Activated naive CD4-positive, alpha-beta T cell treated with anti-CD3 and anti-CD28 coated beads, Interleukin-2, amount 50 U/mL, for 24 hours (primary cell): ENCODE measurements at regions not wholly inside any gene's neighbourhood (a gene's known extent, or its start where the extent isn't known, plus 50 kb on each side); places are given as distances from the start of the nearest gene placed in this dataset.
"Not testable (repeated sequence)": the region's sequence is repeated elsewhere in the genome, so short reads cannot be mapped to it uniquely, and the experiment has no call there.

Experiments
- H3K27ac Mint-ChIP-seq: one replicate; pipeline ENCODE4 v1.8.0; 2021; ENCODE audit warnings: mild to moderate bottlenecking, mixed read lengths
- H3K27me3 Mint-ChIP-seq: one replicate; pipeline ENCODE4 v1.8.0; 2021; ENCODE audit warnings: mixed read lengths
- H3K36me3 Mint-ChIP-seq: one replicate; pipeline ENCODE4 v1.8.0; 2021; ENCODE audit warnings: mixed read lengths
- H3K4me1 Mint-ChIP-seq: one replicate; pipeline ENCODE4 v1.8.0; 2021; ENCODE audit warnings: mixed read lengths
- H3K4me3 Mint-ChIP-seq: one replicate; pipeline ENCODE4 v1.8.0; 2021; ENCODE audit warnings: mild to moderate bottlenecking, mixed read lengths
- H3K9me3 Mint-ChIP-seq: one replicate; pipeline ENCODE4 v1.8.0; 2021; ENCODE audit warnings: mixed read lengths

DNA sequence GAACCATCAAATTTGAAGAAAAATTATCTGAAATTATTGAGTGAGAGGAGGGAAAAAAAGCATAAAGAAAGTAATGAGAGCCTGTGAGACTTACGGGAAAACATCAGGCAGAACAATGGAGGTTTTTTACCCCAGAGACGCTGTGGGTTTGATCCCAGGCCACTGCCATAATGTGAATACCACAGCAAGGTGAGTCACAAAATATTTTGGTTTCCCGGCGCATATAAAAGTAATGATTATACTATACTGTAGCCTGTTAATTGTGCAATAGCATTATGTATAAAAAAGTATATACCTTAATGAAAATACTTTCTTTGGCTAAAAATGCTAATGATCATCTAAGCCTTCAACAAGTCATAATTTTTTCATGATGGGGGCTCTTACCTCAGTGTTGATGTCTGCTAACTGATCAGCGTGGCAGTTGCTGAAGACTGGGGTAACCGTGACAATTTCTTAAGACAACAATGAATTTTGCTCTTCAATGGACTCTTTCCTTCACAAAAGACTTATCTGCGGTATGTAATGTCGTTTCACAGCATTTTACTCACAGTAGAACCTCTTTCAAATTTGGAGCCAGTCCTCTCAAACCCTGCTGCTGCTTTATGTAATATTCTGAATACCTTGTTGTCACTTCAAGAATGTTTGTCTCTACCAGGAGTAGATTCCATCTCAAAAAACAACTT lies 97.0 kb upstream of the FAM20C start:
- Mint-ChIP-seq H3K4me3 (no peak overlapping the region), H3K27ac (no peak overlapping the region), H3K36me3 (no peaks in the 10 kb centered on the region), H3K27me3 (peaks cover 2% of the 10 kb centered on the region), H3K9me3 (no peaks in the 10 kb centered on the region), H3K4me1 (peaks cover 4% of the 10 kb centered on the region)

DNA sequence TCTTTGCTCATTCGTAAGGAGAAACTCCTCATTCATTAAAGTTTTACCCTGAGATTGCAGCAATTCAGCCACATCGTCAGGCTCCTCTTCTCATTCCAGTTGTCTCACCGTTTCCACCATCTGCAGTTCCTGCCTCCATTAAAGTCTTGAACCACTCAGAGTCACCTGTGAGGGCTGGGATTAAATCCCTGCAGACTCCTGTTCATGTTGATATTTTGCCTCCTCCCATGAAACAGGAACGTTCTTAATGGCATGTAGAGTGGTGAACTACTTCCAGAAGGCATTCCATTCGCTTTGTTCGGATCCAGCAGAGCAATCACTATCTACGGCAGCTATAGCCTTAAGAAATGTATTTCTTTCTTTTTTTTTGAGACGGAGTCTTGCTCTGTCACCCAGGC lies 96.5 kb upstream of the FAM20C start:
- H3K27ac Mint-ChIP-seq = no peak overlapping the region
- H3K9me3 Mint-ChIP-seq = no peaks in the 10 kb centered on the region
- no peaks in the 10 kb centered on the region for H3K36me3 Mint-ChIP-seq
- H3K27me3 Mint-ChIP-seq = peaks cover 2% of the 10 kb centered on the region
- H3K4me1 Mint-ChIP-seq = no peaks in the 10 kb centered on the region
- no peak overlapping the region for H3K4me3 Mint-ChIP-seq

DNA sequence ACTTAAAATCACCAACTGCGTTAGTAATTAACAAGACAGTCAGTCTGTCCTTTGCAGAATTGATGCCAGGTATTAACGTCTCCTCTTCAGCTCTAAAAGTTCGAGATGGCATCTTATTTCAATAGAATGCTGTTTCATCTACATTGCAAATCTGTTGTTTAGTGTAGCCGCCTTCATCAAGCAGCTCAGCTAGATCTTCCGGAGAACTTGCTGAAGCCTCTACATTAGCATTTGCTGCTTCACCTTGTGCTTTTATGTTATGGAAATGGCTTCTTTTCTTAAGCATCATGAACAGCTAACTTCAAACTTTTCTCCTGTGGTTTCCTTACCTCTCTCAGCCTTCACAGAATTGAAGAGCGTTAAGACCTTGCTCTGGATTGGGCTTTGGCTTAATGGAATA lies 95.5 kb upstream of the FAM20C start:
- H3K4me1 Mint-ChIP-seq = no peaks in the 10 kb centered on the region
- H3K27ac Mint-ChIP-seq = no peak overlapping the region
- no peaks in the 10 kb centered on the region for H3K36me3 Mint-ChIP-seq
- peaks cover 2% of the 10 kb centered on the region for H3K27me3 Mint-ChIP-seq
- no peaks in the 10 kb centered on the region for H3K9me3 Mint-ChIP-seq
- H3K4me3 Mint-ChIP-seq = no peak overlapping the region

DNA sequence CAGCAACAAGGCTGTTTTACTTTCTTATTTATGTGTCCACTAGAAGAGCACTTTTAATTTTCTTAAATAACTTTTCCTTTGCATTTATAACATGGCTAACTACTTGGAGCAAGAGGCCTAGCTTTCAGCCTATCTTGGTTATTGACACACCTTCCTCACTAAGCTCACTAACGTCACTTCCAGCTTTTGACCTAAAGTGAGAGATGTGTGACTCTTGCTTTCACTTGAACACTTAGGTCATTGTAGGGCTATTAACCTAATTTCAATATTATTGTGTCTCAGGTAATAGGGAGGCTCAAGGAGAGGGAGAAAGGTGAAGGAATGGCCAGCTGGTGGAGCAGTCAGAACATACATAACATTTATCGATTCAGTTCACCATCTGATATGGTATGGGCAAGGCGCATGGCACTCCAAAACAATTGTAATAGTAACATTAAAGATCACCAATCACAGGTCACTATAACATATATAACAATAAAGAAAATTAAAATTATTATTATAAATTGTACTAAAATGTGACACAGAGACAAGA lies 95.0 kb upstream of the FAM20C start:
- peaks cover under 1% of the 10 kb centered on the region for H3K4me1 Mint-ChIP-seq
- no peaks in the 10 kb centered on the region for H3K36me3 Mint-ChIP-seq
- H3K9me3 Mint-ChIP-seq = no peaks in the 10 kb centered on the region
- H3K27me3 Mint-ChIP-seq = peaks cover 2% of the 10 kb centered on the region
- H3K4me3 Mint-ChIP-seq = no peak overlapping the region
- no peak overlapping the region for H3K27ac Mint-ChIP-seq

DNA sequence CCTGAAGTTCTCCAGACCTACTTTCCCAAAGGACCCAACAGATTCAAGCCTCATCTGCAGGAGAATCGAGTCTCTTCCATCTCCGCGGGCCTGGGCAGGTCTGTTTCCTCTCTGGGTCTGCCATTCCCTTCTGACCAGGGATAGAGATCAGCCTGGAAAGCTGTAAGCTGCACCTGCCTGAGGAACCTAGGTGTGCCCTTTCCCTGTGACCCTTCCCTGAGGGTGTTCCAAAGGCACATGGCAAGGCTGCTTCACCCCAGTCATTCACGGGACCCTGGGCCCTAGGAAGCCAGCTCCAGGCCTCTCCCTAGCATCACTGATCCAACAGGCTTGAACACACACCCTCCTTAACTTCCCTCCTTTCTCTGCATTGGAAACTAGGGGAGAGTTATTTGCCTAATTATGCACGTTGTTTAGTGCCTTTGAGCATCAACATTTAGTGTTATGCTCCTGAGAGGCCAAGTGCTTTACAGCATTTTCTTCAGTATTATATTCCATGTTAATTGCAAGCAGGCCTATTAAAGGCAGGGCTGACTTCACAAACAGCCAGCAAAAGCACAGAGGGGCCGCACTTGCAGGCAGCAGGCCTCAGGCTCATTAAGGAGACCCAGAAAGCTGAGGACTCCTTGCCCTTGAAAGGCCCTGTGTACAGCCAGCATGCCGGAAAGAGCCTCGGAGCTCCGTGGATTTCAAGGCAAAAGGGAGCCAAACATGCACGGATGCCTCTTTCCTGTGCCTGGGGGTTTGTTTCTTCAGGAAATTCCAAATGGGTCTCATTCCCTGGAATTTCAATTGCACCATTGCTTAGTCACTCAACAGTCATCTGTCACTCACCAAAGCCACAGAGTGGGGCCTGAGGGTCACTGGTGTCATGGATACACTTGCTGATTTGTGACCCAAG lies 91.0 kb upstream of the FAM20C start:
- H3K4me1 Mint-ChIP-seq = peaks cover 3% of the 10 kb centered on the region
- H3K27ac Mint-ChIP-seq = no peak overlapping the region
- H3K4me3 Mint-ChIP-seq = no peak overlapping the region
- no peaks in the 10 kb centered on the region for H3K36me3 Mint-ChIP-seq
- H3K9me3 Mint-ChIP-seq = no peaks in the 10 kb centered on the region
- peaks cover 2% of the 10 kb centered on the region for H3K27me3 Mint-ChIP-seq

DNA sequence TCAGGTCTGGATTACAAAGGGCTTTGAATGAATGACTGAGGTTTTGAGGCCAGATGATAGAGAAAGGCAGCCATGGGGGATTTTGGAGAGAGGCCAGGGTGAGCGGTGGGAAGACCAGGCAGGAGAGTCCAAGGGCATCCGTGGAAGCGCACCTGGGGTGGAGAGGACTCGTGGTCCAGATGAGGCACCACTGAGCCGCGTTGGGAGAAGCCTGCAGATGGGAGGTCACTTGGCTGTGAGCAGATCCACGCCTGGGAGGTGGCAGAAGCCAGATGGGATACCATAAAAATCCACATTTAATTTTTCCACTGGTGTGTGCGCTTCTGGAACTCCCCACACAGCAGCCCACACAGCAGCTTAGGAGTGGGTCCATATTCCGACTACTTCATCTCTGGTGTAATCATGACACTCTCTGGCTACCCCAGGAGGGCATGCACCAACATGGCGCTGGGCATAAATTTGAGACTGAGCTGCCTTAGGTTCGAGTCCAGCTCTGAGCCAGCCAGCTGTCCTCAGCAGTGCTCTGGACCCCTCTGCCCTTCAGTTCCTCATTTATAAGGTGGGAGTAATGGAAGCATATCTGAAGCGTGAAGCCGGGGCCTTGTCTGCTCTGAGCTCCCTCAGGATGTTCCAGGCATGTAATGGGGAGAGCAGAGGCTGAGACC lies 90.2 kb upstream of the FAM20C start:
- Mint-ChIP-seq H3K27me3 (peaks cover 2% of the 10 kb centered on the region), H3K27ac (no peak overlapping the region), H3K4me3 (no peak overlapping the region)

DNA sequence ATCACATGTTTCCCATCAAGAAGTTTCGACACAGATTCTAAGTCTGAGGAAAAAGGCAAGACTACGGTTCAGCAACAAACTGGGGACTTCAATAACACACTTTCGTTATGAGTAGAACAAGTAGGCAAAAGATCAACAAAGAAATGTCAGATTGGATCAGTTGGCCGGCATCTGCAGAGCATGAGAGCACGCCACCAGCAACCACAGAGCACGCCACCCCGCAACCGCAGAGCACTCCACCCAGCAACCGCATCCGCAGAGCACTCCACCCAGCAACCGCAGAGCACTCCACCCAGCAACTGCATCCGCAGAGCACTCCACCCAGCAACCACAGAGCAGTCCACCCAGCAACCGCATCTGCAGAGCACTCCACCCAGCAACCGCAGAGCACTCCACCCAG lies 89.7 kb upstream of the FAM20C start:
- H3K27ac Mint-ChIP-seq = peak overlapping the region; percentile 11
- no peaks in the 10 kb centered on the region for H3K9me3 Mint-ChIP-seq
- H3K27me3 Mint-ChIP-seq = peaks cover 2% of the 10 kb centered on the region
- no peaks in the 10 kb centered on the region for H3K36me3 Mint-ChIP-seq
- no peak overlapping the region for H3K4me3 Mint-ChIP-seq
- peaks cover 3% of the 10 kb centered on the region for H3K4me1 Mint-ChIP-seq

More for the DNA sequence above, 90.2 kb upstream of the FAM20C start:
- Mint-ChIP-seq H3K9me3 (no peaks in the 10 kb centered on the region), H3K4me1 (peaks cover 3% of the 10 kb centered on the region), H3K36me3 (no peaks in the 10 kb centered on the region)

DNA sequence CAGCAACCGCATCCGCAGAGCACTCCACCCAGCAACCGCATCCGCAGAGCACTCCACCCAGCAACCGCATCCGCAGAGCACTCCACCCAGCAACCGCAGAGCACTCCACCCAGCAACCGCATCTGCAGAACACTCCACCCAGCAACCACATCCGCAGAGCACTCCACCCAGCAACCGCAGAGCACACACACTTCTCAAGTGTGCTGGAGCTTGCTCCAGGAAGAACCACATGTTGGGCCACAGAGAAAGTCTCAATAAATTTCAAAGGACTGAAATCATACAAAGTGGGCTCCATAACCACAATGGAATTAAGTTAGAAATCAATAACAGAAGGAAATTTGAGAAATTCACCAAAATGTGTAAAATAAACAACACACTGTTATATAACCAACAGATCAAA lies 88.4 kb upstream of the FAM20C start:
- not testable (repeated sequence) for H3K4me1 Mint-ChIP-seq, H3K9me3 Mint-ChIP-seq, H3K27me3 Mint-ChIP-seq, H3K36me3 Mint-ChIP-seq, H3K4me3 Mint-ChIP-seq, H3K27ac Mint-ChIP-seq

DNA sequence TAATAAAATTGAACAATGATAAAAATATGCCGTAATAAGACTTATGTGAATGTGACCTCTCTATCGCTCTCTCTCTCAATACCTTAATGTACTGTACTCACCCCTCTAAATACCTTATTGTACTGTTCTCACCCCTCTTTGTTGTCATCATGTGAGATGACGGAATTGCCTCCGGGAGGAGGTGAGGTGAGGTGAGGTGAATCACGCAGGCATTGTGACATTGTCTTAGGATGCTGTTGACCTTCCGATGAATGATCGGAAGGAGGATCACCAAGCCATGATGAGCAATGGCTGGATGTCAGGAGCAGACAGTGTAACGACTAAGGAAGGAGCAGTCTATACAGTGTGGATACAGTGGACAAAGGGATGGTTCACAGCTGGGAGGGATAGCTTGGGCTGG lies 87.4 kb upstream of the FAM20C start:
- peaks cover 3% of the 10 kb centered on the region for H3K4me1 Mint-ChIP-seq
- H3K9me3 Mint-ChIP-seq = no peaks in the 10 kb centered on the region
- no peaks in the 10 kb centered on the region for H3K36me3 Mint-ChIP-seq
- H3K4me3 Mint-ChIP-seq = no peak overlapping the region
- H3K27ac Mint-ChIP-seq = no peak overlapping the region
- H3K27me3 Mint-ChIP-seq = peaks cover 4% of the 10 kb centered on the region

DNA sequence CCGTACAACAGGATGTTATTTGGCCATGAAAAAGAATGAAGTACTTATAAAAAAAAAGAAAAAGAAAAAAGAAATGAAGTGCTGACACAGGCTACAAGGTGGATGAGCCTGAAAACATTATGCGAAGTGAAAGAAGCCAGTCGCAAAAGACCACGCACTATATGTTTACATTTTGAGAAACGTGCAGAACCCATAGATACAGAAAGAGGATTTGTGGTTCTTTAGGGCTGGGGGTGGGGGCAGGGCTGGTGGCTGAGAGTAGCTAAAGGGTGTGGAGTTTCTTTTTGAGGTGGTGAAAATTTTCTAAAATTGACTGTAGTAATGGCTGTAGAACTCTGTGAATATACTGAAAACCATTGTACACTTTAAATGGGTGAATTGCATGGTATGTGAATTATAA lies 86.0 kb upstream of the FAM20C start:
- H3K27ac Mint-ChIP-seq = no peak overlapping the region
- peaks cover 3% of the 10 kb centered on the region for H3K4me1 Mint-ChIP-seq
- peaks cover 7% of the 10 kb centered on the region for H3K27me3 Mint-ChIP-seq
- H3K4me3 Mint-ChIP-seq = no peak overlapping the region
- no peaks in the 10 kb centered on the region for H3K36me3 Mint-ChIP-seq
- no peaks in the 10 kb centered on the region for H3K9me3 Mint-ChIP-seq

DNA sequence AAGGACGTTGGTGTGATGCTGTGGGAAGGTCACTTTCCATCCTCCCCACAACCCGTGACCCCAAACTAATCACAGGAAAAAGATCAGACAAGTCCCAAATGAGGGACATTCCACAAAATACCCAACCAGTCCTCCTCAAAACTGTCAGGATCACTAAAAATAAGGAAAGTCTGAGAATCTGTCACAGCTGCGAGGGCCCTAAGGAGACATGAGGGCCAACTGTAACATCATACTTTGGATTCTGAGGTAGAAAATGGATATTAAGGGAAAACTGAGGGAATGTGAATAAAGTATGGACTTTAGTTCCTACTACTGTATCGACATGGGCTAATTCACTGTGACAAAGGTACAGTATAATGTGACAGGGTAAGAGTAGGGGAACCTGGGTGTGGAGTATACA lies 85.1 kb upstream of the FAM20C start:
- H3K4me1 Mint-ChIP-seq = peaks cover 3% of the 10 kb centered on the region
- H3K9me3 Mint-ChIP-seq = no peaks in the 10 kb centered on the region
- no peak overlapping the region for H3K27ac Mint-ChIP-seq
- H3K4me3 Mint-ChIP-seq = no peak overlapping the region
- H3K27me3 Mint-ChIP-seq = peaks cover 7% of the 10 kb centered on the region
- H3K36me3 Mint-ChIP-seq = no peaks in the 10 kb centered on the region

DNA sequence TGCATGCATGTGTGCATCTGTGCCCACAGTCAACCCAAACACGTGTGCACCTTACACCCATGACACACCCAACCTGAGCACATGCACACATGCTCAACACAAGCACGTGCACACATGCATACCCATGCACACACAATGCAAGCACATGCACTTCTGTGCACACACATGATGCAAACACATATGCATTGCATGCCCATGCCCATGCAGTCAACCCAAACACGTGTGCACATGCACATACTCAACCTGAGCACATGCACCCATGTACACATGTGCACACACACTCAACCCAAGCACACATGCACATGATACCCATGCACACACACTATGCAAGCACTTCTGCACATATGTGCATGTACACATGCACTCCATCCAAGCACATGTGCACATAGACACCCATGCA lies 84.5 kb upstream of the FAM20C start:
- H3K4me3 Mint-ChIP-seq = no peak overlapping the region
- H3K9me3 Mint-ChIP-seq = peaks cover 4% of the 10 kb centered on the region
- H3K27ac Mint-ChIP-seq = no peak overlapping the region
- H3K27me3 Mint-ChIP-seq = peaks cover 10% of the 10 kb centered on the region
- H3K4me1 Mint-ChIP-seq = no peaks in the 10 kb centered on the region
- peaks cover under 1% of the 10 kb centered on the region for H3K36me3 Mint-ChIP-seq

DNA sequence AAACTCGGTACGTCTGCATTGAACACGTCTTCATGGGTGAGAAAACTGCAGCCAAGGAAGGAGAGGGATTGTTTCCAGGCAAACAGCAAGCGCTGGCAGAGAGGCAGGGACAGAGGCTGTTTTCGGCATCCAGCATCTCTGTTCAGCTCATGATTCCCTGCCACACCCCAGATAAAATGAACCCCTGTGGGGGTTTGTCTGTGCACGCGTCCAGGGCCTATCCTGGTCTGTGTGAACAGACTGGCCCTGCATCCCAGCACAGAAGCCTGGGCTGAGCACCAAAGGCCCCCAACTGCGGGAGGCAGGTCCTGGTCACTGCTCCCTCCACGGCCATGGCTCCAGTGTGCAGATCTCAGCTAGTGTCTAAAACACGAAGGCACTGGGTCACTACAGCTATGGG lies 83.3 kb upstream of the FAM20C start:
- Mint-ChIP-seq H3K4me1 (no peaks in the 10 kb centered on the region), H3K9me3 (peaks cover 14% of the 10 kb centered on the region), H3K27ac (no peak overlapping the region), H3K27me3 (peaks cover 18% of the 10 kb centered on the region), H3K36me3 (peaks cover 5% of the 10 kb centered on the region), H3K4me3 (no peak overlapping the region)

DNA sequence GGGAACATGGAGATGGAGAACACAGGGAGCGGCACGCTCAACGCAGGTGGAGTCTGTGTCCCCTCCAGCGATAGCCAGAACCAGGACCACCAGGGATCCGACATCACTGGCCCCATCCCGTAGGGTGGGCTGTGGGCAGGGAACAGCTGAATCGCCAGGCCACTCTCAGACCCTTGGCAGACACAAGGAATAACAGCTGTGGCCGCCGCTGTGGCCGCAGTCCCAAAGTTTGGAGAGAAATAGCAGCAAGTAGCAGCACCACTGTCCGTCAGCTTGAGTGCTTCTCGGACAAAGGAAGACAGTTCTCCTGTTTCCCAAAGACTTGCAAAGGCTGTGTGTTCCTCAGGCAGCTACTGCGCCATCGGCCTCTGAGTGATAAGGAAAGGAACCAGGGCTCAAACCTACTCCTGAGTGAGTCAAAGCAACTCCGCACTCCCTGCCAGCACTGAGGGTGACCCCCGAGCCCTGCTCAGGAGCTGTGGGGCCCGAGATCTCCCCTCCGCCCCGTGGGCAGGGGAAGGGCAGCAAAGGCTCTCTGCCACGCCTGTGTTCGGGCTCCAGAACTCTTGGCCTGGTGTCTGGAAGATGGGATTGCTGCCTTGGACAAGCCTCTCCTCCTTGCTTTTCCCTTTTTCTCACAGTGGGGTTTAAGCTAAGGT lies 82.3 kb upstream of the FAM20C start:
- H3K36me3 Mint-ChIP-seq = peaks cover 5% of the 10 kb centered on the region
- H3K4me1 Mint-ChIP-seq = no peaks in the 10 kb centered on the region
- no peak overlapping the region for H3K27ac Mint-ChIP-seq
- peaks cover 14% of the 10 kb centered on the region for H3K9me3 Mint-ChIP-seq
- no peak overlapping the region for H3K4me3 Mint-ChIP-seq
- peaks cover 19% of the 10 kb centered on the region for H3K27me3 Mint-ChIP-seq

DNA sequence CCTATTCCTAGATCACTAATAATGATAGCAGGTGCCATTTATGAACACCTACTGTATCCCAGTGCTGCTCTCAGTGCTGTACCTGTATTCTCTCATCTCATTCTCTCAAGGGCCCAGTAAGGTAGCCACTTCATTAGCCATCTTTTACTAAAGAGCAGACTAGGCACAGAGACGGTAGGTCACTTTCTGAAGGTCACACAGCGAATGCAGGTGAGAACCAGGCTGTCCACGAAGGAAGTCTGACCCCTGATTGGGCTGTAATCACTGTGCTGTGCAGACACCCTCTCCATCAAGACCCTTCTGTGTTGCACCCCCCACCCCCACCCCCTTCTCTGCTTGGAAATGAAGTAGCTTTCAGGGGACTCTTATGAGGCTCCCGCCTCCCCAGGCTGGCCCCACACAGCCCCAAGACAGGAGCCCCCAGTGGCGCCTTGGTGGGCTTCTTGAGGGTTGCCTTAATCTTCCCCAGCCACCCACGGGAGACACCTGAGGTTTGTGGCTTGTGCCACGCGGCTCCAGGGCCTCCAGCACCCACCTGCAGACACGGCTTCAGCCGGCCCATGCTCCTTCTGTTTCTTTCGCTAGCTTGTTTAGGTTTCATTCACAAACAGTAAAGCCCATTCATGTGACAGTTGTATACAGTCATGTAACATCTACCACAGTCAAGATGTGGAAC lies 81.7 kb upstream of the FAM20C start:
- no peak overlapping the region for H3K27ac Mint-ChIP-seq
- H3K9me3 Mint-ChIP-seq = peaks cover 14% of the 10 kb centered on the region
- H3K36me3 Mint-ChIP-seq = peaks cover 5% of the 10 kb centered on the region
- peaks cover 20% of the 10 kb centered on the region for H3K27me3 Mint-ChIP-seq
- H3K4me1 Mint-ChIP-seq = no peaks in the 10 kb centered on the region
- no peak overlapping the region for H3K4me3 Mint-ChIP-seq
